ENCODE measurements at regions not wholly inside any gene's neighbourhood (a gene's known extent, or its start where the extent isn't known, plus 50 kb on each side); places are given as distances from the start of the nearest gene placed in this dataset.

- no peaks in the 10 kb centered on the region for H3K27me3 Mint-ChIP-seq (ENCODE audit: insufficient read depth, low read depth, poor library complexity)
- Histone ChIP-seq H3K9me2 (ENCODE audit: insufficient read depth) (peaks cover 7% of the 10 kb centered on the region; the same call in 1 of the 2 replicates), H3K27me3 (ENCODE audit: insufficient read depth) (no peaks in the 10 kb centered on the region), H3K79me2 (replicated peaks; ENCODE audit: insufficient read depth) (no peaks in the 10 kb centered on the region), H3K4me1 (ENCODE audit: insufficient read depth) (no peaks in the 10 kb centered on the region), H4K20me1 (replicated peaks; ENCODE audit: insufficient read depth) (no peaks in the 10 kb centered on the region), H3K36me3 (ENCODE audit: insufficient read depth) (no peaks in the 10 kb centered on the region), H3K4me2 (no peak overlapping the region), H3K4me3 (no peak overlapping the region), H2AFZ (no peak overlapping the region), H3F3A (replicated peaks; ENCODE audit: low read depth) (no peaks in the 10 kb centered on the region), H3K27ac (ENCODE audit: low read depth) (no peak overlapping the region)
- DNase-seq (ENCODE audit: low spot score) (no peak), ATAC-seq (no peak)
- no peak for TF ChIP-seq EZH2 (IDR thresholded peaks at IDR 0.05; ENCODE audit: low read depth, unreplicated experiment)
- no peak for TF ChIP-seq ZNF462 (CRISPR knock-in tag; IDR thresholded peaks at IDR 0.05)
- TF ChIP-seq POLR2AphosphoS5 (IDR thresholded peaks at IDR 0.05; ENCODE audit: low read depth): no peak
- TF ChIP-seq ZNF114 (CRISPR knock-in tag; IDR thresholded peaks at IDR 0.05): no peak
- no peak for TF ChIP-seq STAT1 (IDR thresholded peaks at IDR 0.05; ENCODE audit: unreplicated experiment)
- no peak for TF ChIP-seq CREB1 (CRISPR knock-in tag; IDR thresholded peaks at IDR 0.05; ENCODE audit: low read depth)
- peaks cover 8% of the 10 kb centered on the region; the same call in 2 of the 3 replicates for H3K9me3 Mint-ChIP-seq
- no peak overlapping the region for H3K4me3 Mint-ChIP-seq
- no peak overlapping the region for H3K27ac Mint-ChIP-seq
- H3K4me1 Mint-ChIP-seq: no peaks in the 10 kb centered on the region
- H3K36me3 Mint-ChIP-seq (ENCODE audit: low read depth): peaks cover 5% of the 10 kb centered on the region; the same call in 2 of the 3 replicates
Observed at GRCh38 chr21:16945580-16945979, 567.3 kb upstream of the CXADR start.

GRCh38 chr21:16956824-16957223, 556.0 kb upstream of the CXADR start:
- no peak for DNase-seq (ENCODE audit: low spot score)
- H3K4me3 ChIP-seq: no peak overlapping the region
- H3K9me2 ChIP-seq (ENCODE audit: insufficient read depth): no peaks in the 10 kb centered on the region
- H3K79me2 ChIP-seq (replicated peaks; ENCODE audit: insufficient read depth): no peaks in the 10 kb centered on the region
- no peak overlapping the region for H3K27ac Mint-ChIP-seq
- H3K36me3 ChIP-seq (ENCODE audit: insufficient read depth): no peaks in the 10 kb centered on the region
- no peaks in the 10 kb centered on the region for H3K27me3 ChIP-seq (ENCODE audit: insufficient read depth)
- H3K36me3 Mint-ChIP-seq (ENCODE audit: low read depth): no peaks in the 10 kb centered on the region; the same call in 2 of the 3 replicates
- no peak overlapping the region for H3K27ac ChIP-seq (ENCODE audit: low read depth)
- no peak overlapping the region for H3K4me2 ChIP-seq
- no peak overlapping the region for H3K4me3 Mint-ChIP-seq
- H2AFZ ChIP-seq: no peak overlapping the region
- H3K4me1 Mint-ChIP-seq: no peaks in the 10 kb centered on the region
- no peaks in the 10 kb centered on the region for H3K27me3 Mint-ChIP-seq (ENCODE audit: insufficient read depth, low read depth, poor library complexity)
- H3K9me3 Mint-ChIP-seq: no peaks in the 10 kb centered on the region
- H3F3A ChIP-seq (replicated peaks; ENCODE audit: low read depth): no peaks in the 10 kb centered on the region
- ATAC-seq: no peak
- H3K4me1 ChIP-seq (ENCODE audit: insufficient read depth): no peaks in the 10 kb centered on the region
- H4K20me1 ChIP-seq (replicated peaks; ENCODE audit: insufficient read depth): no peaks in the 10 kb centered on the region
- TF ChIP-seq EZH2 (IDR thresholded peaks at IDR 0.05; ENCODE audit: low read depth, unreplicated experiment) (no peak), REST (IDR thresholded peaks at IDR 0.05; ENCODE audit: unreplicated experiment) (no peak), JUNB (IDR thresholded peaks at IDR 0.05; ENCODE audit: unreplicated experiment) (no peak), CREB1 (CRISPR knock-in tag; IDR thresholded peaks at IDR 0.05; ENCODE audit: low read depth) (no peak), POLR2AphosphoS5 (IDR thresholded peaks at IDR 0.05; ENCODE audit: low read depth) (no peak), EZH2phosphoT487 (IDR thresholded peaks at IDR 0.05; ENCODE audit: unreplicated experiment) (no peak), ZNF331 (CRISPR knock-in tag; IDR thresholded peaks at IDR 0.05; ENCODE audit: low read depth) (no peak), CTCF (conservative IDR thresholded peaks at IDR 0.05; ENCODE audit: low read depth in 2 of 2) (no peak), ZNF114 (CRISPR knock-in tag; IDR thresholded peaks at IDR 0.05) (no peak)

All from GM23338 (cell line).